HCT116 (cell line): ENCODE measurements at regions not wholly inside any gene's neighbourhood (a gene's known extent, or its start where the extent isn't known, plus 50 kb on each side); places are given as distances from the start of the nearest gene placed in this dataset.
"Not testable (repeated sequence)": the region's sequence is repeated elsewhere in the genome, so short reads cannot be mapped to it uniquely, and the experiment has no call there.

Experiments used
- ATAC-seq: fragments of 200-7000 bp; cut with Tn5 transposase; 2 replicates; pipeline ENCODE4 v1.9.1; 2020; ENCODE audit warnings: mild to moderate bottlenecking, moderate library complexity
- BruUV-seq: library from RNA; stranded (reverse); fragments of 400-500 nt; replicated peaks from 2 replicates; lab custom pipeline; 2021; lab: Mats Ljungman, UMichigan
- CTCF ChIA-PET: fragments of 300-600 bp; sonication (Branson Sonifier 250); formaldehyde crosslinking; loops from one replicate; lab custom pipeline; 2021; ENCODE audit warnings: antibody characterized with exemption; lab: Charles Lee
- POLR2A ChIA-PET: fragments of 300-600, 350-600 bp; sonication (Branson Sonifier 250); formaldehyde crosslinking; loops from one replicate; lab custom pipeline; 2021; ENCODE audit warnings: antibody characterized with exemption; lab: Charles Lee
- RAD21 ChIA-PET, 2 experiments: fragments of 300-600 bp; sonication (Branson Sonifier 250); formaldehyde crosslinking; loops; one replicate each; lab custom pipeline; 2023; ENCODE audit warnings: low total read pairs in 2 of 2; ENCODE audit not compliant: uncharacterized antibody in 2 of 2, unreplicated experiment in 2 of 2, low non-redundant PET in 1 of 2; lab: Charles Lee
- DNase-seq: peaks from one replicate; pipeline ENCODE4 v3.0.0-alpha.2; 2010; ENCODE audit warnings: low read depth, low spot score
- H2AFZ ChIP-seq: fragments of 200-600 bp; shearing (Covaris generic), sonication (generic); 2 replicates; pipeline ENCODE4 v1.6.1; 2017; ENCODE audit warnings: low read depth, mixed run types, mixed read lengths, antibody characterized with exemption, low read length; ENCODE audit not compliant: poor library complexity, severe bottlenecking
- H3K27ac ChIP-seq: 2 replicates; pipeline ENCODE4 v1.5.1; 2012; ENCODE audit warnings: low read depth, low read length
- H3K27me3 ChIP-seq: fragments of 200-600 bp; sonication (generic); 2 replicates; pipeline ENCODE4 v1.6.1; 2016; ENCODE audit warnings: mixed run types, low read length, mixed read lengths; ENCODE audit not compliant: insufficient read depth
- H3K36me3 ChIP-seq, 2 experiments: fragments of 200-500 bp in 1 of 2; fragments of 200-600 bp in 1 of 2; sonication (Bioruptor generic) in 1 of 2; sonication (generic) in 1 of 2; 2 replicates each; pipeline versions ENCODE4 v1.5.1 to v1.6.1; 2014 to 2016; ENCODE audit warnings: low read length in 2 of 2, inconsistent platforms in 1 of 2, mixed read lengths in 1 of 2, mixed run types in 1 of 2; ENCODE audit not compliant: insufficient read depth in 2 of 2, control insufficient read depth in 1 of 2
- H3K4me1 ChIP-seq, 2 experiments: fragments of 200-600 bp in 1 of 2; sonication (generic) in 1 of 2; 2 replicates each; pipeline versions ENCODE4 v1.5.1 to v1.6.1; 2012 to 2017; ENCODE audit warnings: low read length in 2 of 2, inconsistent platforms in 1 of 2, mild to moderate bottlenecking in 1 of 2, mixed read lengths in 1 of 2, mixed run types in 1 of 2, moderate library complexity in 1 of 2; ENCODE audit not compliant: insufficient read depth in 2 of 2, control insufficient read depth in 1 of 2
- H3K4me2 ChIP-seq: fragments of 200-600 bp; sonication (generic); 2 replicates; pipeline ENCODE4 v1.6.1; 2017; ENCODE audit warnings: mixed run types, low read length, mixed read lengths
- H3K4me3 ChIP-seq, 2 experiments: fragments of 200-600 bp in 1 of 2; sonication (generic) in 1 of 2; replicated peaks in 1 of 2; 2 replicates each; pipeline ENCODE4 v1.5.1; 2011 to 2016; ENCODE audit warnings: low read length in 2 of 2, control low read depth in 1 of 2, low read depth in 1 of 2, mild to moderate bottlenecking in 1 of 2, mixed read lengths in 1 of 2, mixed run types in 1 of 2
- H3K79me2 ChIP-seq: fragments of 200-600 bp; sonication (generic); 2 replicates; pipeline ENCODE4 v1.6.1; 2017; ENCODE audit warnings: mild to moderate bottlenecking, mixed run types, low read length, moderate library complexity, mixed read lengths; ENCODE audit not compliant: insufficient read depth
- H3K9ac ChIP-seq: fragments of 200-600 bp; sonication (generic); 2 replicates; pipeline ENCODE4 v1.6.1; 2016; ENCODE audit warnings: low read length, mixed read lengths
- H3K9me2 ChIP-seq: fragments of 200-600 bp; sonication (generic), shearing (Covaris generic); 2 replicates; pipeline ENCODE4 v1.6.1; 2017; ENCODE audit warnings: mixed run types, mild to moderate bottlenecking, moderate library complexity; ENCODE audit not compliant: insufficient read depth
- H3K9me3 ChIP-seq, 2 experiments: fragments of 200-500 bp in 1 of 2; fragments of 200-600 bp in 1 of 2; sonication (Bioruptor generic) in 1 of 2; sonication (generic) in 1 of 2; 2 replicates each; pipeline ENCODE4 v1.6.1; 2014 to 2017; ENCODE audit warnings: low read length in 2 of 2, mixed read lengths in 2 of 2, inconsistent platforms in 1 of 2, low read depth in 1 of 2, mild to moderate bottlenecking in 1 of 2, mixed run types in 1 of 2, moderate library complexity in 1 of 2; ENCODE audit not compliant: control insufficient read depth in 1 of 2, insufficient read depth in 1 of 2
- H4K20me1 ChIP-seq: fragments of 200-600 bp; sonication (generic), shearing (Covaris generic); 2 replicates; pipeline ENCODE4 v1.6.1; 2017; ENCODE audit warnings: mixed run types, mild to moderate bottlenecking, moderate library complexity; ENCODE audit not compliant: insufficient read depth
- EZH2 ChIP-seq: fragments of 200-600 bp; sonication (generic); IDR thresholded peaks from 2 replicates; pipeline ENCODE4 v1.6.1; 2017; ENCODE audit warnings: antibody characterized with exemption, mixed run types
- FOSL1 ChIP-seq: IDR thresholded peaks from 2 replicates; pipeline ENCODE4 v1.6.1; 2012; ENCODE audit warnings: low read depth
- intact Hi-C: fragments of 100-400 bp; cut with micrococcal nuclease; formaldehyde crosslinking; loops from 2 replicates; pipeline ENCODE4 v1.10.0; 2022

DNA sequence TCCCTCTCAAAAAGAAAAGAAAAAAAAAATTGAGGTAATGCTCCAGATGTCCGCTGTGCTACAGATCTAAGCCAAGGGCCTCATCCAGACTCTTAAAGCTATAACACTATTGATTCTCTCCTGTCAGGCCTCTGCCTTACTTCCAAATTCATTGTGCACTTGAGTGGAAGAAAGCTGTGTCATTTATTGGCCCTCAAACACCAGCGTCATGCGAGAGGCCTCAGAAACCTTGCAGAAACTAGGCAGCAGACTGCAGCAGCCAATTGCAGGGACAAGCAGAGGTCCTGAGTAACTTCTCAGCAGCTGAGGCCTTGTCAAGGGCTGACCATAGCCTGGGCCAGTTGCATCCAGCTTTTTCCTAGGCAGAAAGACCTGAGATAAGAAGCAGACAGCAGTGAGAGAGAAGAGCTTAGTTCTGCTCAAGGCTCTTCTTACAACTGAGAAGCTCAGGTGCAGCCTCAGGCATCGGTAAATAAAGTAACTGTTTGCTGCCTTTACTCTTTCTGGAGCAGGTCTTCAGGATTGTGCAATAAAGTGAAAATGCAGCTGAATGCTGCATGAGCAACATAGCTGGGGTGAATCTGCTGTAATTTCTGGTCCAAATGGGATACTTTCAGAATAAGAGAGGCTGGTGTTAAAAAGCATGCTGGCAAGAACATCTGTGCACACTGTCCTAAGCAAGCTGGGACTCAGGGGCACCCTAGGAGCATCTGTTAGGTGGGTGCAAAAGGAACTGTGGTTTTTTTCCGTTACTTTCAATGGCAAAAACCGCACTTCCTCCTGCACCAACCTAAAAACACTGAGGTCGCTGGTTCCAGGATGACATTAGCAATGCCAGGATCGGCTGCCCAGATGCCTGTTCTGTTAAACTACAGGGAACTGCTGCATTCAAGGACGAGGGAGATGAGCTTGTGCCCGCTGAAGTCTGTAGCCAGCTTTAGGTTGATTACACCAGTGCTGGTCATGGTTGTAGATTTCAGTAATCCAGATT, 181.8 kb upstream of the PFKP start:
- no TSS peak for BruUV-seq
- TF ChIP-seq EZH2: 0 out of 2 replicates have a peak, but pooled peaks have one; percentile 65
- no peak for TF ChIP-seq FOSL1
- no peak overlapping the region for H3K4me3 ChIP-seq

DNA sequence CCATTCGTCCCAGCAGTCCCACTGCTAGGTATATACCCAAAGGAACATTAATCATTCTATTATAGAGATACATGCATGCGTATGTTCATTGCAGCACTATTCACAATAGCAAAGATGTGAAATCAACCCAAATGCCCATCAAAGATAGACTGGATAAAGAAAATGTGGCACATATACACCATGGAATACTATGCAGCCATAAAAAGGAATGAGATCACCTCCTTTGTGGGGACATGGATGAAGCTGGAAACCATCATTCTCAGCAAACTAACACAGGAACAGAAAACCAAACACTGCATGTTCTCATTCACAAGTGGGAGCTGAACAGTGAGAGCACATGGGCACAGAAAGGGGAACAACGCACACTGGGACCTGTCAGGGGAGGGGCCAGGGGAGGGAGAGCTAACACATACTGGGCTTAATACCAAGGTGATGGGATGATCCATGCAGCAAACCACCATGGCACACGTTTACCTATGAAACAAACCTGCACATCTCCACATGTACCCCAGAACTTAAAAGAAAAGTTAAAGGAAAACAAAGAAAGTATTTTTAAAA, 183.3 kb upstream of the PFKP start:
- H3K4me2 ChIP-seq, H2AFZ ChIP-seq, intact Hi-C loops, H3K9me2 ChIP-seq, POLR2A ChIA-PET, ATAC-seq, H4K20me1 ChIP-seq, H3K36me3 ChIP-seq, RAD21 ChIA-PET, BruUV-seq, H3K9ac ChIP-seq, H3K4me3 ChIP-seq, H3K79me2 ChIP-seq, CTCF ChIA-PET, DNase-seq, H3K9me3 ChIP-seq, H3K4me1 ChIP-seq, H3K27ac ChIP-seq: not testable (repeated sequence)
- H3K27me3 ChIP-seq: peaks cover 49% of the 10 kb centered on the region

More for the DNA sequence above, 181.8 kb upstream of the PFKP start:
- no peaks in the 10 kb centered on the region for H3K36me3 ChIP-seq
- H2AFZ ChIP-seq: no peak overlapping the region
- intact Hi-C loops: no loop called here
- no peak overlapping the region for H3K9ac ChIP-seq
- no peaks in the 10 kb centered on the region for H3K9me2 ChIP-seq
- no peaks in the 10 kb centered on the region for H4K20me1 ChIP-seq
- CTCF ChIA-PET: no interaction called here
- H3K4me2 ChIP-seq: no peak overlapping the region
- no peaks in the 10 kb centered on the region for H3K4me1 ChIP-seq
- ATAC-seq: no peak
- no peaks in the 10 kb centered on the region for H3K9me3 ChIP-seq
- peaks cover 46% of the 10 kb centered on the region for H3K27me3 ChIP-seq
- no peak for DNase-seq
- RAD21 ChIA-PET: no interaction called here
- no peaks in the 10 kb centered on the region for H3K79me2 ChIP-seq
- POLR2A ChIA-PET: no interaction called here
- no peak overlapping the region for H3K27ac ChIP-seq
